ENCODE measurements at regions not wholly inside any gene's neighbourhood (a gene's known extent, or its start where the extent isn't known, plus 50 kb on each side); places are given as distances from the start of the nearest gene placed in this dataset.
A peak's percentile ranks its signal among the peaks of the same experiment; 100 is the strongest.
"Not testable (repeated sequence)": the region's sequence is repeated elsewhere in the genome, so short reads cannot be mapped to it uniquely, and the experiment has no call there.

DNA sequence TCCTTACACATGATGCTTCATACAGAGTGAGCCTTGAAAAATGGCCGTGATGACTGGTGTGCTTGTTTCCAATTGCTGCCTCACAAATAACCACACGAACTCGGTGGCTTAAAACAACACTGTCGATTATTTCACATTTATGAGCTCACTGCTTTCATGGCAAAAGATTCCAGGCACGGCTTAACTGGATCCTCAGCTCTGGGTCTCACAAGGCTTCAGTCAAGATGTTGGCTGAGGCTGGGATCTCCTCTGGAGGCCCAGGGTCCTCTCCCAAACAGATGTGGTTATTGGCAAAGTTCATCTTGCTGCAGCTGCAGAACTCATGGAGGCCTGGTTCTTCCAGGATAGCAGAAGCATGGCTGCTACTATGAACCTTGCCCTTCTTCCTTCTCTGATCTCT, 144.6 kb downstream of the TFAP2C start:
- DNase-seq, result no peak

DNA sequence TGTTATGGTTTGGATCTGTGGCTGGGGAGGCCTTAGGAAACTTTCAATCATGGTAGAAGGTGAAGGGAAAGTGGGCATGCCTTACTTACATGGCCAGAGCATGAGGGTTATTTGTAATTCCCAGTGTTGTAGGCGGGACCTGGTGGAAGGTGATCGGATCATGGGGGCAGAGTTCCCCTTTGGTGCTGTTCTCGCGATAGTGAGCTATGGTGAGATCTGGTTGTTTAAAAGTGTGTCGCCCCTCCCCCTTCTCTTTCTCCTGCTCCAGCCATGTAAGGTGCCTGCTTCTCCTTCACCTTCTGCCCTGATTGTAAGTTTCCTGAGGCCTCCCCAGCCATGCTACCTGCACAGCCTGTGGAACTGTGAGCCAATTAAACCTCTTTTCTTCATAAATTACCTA, 145.8 kb downstream of the TFAP2C start:
- DNase-seq, result no peak

DNA sequence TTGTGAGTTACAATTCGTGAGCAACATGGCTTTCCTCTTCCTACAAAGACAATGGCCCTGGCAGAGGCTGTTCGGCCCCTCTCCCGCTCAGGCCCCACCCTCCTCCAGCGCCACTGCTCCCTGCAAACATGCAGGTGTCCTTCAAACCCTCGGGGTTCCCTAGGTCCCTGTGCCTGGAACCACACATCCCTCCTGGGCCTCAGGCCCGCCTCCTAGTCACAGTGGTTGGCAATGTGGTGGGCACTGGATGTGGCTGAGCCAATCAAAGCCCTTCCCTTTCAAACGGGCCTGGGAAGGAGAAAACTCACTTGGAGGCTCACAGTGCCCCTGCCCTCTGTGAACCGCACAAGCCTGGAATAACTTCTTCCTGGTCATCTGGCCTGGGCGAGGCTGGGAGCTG, 147.2 kb downstream of the TFAP2C start:
- DNase-seq, result no peak

DNA sequence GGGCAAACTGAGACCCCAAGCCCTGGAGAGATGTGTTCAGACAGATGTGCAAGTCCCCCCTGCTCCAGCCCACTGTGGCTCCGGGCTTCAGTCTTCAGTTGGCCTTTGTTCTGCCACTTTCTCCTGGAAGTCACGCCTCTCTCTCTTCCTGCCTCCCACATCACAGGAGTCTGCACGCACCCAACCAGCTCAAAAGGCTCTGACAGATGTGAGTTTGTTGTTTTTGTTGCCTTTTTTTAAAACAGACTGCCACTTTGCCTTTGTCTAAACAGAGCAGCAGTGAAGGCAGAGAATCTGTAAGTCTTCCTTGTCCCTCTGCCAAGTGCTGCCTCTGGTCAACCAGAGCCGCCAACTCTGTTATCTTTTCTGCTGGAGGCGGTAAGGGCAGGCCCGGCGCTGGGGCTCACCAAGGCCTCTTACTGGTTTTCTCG, 149.7 kb downstream of the TFAP2C start:
- no peak for DNase-seq

DNA sequence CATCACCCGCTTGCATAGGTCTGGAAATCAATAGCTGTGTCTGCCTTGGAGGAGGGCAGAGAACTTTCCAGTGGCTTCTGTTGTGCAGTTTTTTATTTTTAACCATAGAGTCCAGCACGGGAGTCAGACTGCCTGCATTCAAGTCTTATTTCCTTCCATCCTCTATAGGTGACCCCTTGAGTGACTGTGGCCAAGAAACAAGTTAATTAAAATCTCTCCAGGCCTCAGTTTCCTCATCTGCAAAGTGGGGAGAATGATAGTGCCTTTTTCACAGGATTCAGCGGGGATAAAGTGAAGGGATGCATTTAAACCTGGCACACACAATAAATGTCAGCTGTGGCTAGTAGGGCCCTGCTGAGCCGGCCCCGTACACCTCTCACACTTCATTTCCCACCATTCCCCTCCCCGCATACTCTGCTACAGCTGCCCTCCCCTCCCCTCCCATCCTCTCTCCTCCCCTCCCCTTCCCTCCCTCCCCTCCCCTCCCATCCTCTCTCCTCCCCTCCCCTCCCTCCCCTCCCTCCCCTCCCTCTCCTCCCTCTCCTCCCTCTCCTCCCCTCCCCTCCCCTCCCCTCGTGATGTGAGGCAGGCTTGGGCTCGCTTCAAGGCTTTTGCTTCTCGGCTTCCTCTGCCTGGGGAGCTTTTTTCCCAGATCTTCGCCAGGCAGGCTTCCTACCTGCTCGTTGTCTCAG, 150.5 kb downstream of the TFAP2C start:
- DNase-seq, result no peak

DNA sequence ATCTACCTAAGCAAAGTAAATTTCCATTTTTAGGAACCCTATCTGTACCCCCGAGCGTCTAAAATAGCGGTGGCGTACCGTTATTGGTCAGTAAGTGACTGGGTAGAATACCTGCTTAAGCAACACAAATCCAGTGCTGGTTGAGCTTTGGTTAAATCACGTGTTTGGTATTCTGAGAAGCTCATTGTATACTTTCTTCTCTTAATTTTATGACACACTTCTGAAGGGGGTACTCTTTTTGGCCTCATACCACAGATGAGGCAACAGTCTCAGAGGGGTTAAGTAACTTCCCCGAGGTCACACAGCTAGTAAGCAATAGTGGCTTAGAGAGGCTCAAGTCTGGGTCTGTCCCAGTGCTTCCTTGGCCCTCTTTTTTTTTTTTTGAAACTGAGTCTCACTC, 151.2 kb downstream of the TFAP2C start:
- DNase-seq, result no peak

DNA sequence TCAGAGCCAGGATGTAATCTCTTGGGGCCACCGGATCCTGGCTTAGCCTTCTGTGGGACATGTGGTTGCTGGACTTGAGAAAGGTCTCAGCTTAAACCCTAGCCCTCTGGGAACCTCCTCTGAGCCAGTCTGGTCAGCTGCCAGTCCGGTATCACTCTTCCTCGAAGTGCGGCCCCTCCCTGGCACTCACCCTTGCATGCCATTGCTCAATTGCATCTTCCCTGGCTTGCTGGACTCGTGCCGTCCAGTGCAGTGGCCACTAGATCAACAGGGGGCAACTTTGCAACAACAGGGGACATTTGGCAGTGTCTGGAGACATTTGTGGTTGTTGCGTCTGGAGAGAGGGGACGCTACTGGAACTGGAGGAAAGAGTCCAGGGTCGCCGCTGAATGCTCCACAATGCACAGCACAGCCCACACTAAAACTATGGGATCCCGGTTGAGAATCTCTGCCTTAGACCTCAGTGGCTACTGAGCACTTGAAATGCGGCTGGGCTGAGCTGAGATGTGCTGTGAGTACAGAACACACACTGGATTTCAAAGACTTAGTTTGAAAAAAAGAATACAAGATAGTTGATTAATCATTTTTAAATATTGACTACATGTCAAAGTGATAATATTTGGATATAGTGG, 152.1 kb downstream of the TFAP2C start:
- no peak for DNase-seq

DNA sequence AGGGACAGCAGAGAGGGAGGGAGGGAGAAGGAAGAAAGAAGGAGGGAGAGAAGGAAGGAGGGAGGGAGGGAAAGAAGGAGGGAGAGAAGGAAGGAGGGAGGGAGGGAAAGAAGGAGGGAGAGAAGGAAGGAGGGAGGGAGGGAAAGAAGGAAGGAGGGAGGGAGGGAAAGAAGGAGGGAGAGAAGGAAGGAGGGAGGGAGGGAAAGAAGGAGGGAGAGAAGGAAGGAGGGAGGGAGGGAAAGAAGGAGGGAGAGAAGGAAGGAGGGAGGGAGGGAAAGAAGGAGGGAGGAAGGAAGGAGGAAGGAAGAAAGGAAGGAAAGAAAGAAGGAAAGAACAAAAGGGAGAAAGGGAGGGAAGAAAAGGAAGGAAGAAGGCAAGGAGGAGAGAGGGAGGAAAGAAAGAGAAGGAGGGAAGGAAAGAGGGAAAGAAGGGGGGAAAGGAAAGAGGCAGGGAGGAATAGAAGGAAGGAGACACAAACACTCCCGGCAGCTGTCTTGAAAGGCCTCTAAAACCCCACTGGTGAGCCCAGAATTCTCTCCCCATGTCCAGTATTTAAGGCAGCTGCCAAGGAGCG, 153.0 kb downstream of the TFAP2C start:
- not testable (repeated sequence) for DNase-seq

DNA sequence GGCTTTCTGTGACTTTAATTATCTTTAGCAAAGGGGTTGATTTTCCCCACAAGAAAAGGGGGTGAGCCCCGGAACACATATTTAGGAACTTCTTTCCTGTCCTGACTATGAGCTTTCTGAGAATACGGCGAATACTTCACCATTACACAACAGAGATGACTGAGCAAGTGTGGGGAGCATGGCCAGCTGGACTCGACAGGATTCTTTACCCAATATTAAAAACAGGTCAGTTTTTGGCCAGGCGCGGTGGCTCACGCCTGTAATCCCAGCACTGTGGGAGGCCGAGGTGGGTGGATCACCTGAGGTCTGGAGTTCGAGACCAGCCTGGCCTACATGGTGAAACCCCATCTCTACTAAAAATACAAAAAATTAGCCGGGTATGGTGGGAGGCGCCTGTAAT, 153.7 kb downstream of the TFAP2C start:
- DNase-seq, result not testable (repeated sequence)

DNA sequence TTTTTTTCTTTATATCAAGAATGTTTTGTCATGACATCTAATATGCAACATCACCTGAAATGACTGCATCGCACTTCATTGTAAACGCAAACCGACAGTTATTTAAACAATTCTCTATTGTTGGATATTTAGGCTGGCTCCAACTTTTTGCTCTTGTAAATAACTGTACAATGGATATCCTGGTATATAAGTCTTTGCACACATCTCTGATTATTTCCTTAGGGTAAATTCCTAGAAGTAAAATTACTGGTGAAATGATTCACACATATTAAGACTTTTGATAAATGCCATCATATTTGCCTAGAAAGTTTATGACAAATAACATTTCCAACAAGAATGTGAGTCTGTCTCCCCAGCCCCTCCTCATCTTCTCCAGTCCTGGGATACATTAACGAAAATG, 154.7 kb downstream of the TFAP2C start:
- DNase-seq, result no peak

DNA sequence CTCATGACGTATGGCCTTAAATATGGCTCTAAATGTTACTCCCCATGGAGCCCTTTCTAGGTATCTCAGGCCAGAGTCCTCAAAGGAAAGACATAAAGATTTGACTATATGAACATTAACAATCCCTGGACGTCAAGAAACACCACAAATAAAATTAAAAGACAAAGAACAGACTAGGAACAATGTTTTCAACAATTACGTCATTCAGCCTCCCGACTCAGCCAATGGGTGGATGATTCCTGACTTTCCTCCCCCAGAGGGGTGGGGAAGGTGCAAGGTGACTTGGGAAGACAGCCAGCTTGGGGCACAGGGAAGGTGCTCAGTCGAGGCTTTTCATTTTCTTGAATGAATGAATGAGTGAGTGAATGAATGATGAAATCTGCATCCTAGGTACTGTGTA, 157.4 kb downstream of the TFAP2C start:
- DNase-seq, result no peak

DNA sequence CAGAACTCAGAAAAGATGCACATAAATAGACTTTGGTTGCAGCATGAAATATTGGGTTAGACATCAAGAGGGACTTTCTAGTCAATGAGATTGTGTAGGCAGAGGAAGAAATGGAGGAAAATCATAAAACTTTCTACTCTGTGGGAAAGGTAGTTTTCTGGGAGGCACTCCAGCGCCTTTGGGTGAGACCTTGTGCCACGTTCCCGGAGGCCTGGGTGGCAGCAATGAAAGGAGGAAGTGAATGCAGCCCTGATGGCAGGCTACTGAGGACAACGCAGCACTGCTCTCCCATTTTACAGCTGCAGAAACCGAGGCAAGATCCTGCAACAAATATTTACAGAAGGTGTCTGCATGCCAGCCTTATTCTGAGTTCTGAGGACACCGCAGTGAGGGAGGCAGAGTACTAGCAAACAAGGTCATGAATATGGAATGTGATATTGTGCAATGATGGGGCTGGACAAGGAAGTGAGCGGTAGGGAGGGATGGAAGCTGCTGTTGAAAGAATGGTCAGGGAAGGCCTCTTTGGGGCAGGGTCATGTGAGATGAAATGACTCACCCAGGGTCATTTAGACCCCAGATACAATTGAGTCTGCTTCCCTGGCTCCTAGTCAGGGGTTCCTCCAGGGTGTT, 159.1 kb downstream of the TFAP2C start:
- DNase-seq, result peak in 3 of 4 experiments; percentile 11 to 25 (median 14)

DNA sequence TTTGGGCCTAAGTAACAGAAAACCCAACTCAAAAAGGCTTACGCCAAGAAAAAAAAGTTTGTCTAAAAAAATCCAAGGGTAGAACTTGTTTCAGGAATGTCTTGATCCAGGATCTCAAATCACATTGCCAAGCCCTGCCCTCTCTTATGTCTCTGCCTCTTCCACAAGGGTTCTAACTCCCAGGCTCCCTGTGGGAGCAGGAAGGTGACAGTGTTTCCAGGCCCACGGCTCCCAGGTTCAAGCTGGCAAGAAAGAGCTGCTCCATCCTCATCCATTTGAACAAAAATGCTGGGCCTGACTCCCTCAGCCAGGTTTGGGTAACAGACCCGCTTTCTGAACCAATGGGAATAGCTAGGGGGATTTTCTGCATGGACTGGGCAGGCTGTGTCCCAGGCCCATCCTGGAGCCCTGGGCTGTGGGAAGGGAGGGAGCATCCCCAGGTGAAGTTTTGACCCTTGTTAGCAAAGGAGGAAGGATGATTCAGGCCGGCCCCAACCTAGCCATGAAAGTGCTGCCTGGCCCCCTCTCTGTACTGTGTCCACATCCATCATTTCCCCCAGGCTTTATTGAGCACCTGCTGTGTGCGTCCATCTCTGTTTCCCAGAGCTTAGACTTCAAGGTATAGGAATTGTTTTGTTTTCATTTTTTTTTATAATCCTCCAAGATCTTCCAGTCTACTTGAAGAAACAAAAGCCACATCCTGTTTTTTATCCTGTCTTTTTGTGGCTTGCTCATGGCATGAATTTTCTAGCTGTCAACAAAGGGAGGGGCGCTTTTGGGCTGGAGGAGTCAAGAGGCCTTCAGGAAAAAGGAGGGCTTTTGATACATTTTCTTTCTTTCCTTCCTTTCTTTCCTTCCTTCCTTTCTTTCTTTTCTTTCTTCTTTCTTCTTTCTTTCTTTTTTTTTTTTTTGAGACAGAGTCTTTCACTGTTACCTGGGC, 159.8 kb downstream of the TFAP2C start:
- no peak for DNase-seq

DNA sequence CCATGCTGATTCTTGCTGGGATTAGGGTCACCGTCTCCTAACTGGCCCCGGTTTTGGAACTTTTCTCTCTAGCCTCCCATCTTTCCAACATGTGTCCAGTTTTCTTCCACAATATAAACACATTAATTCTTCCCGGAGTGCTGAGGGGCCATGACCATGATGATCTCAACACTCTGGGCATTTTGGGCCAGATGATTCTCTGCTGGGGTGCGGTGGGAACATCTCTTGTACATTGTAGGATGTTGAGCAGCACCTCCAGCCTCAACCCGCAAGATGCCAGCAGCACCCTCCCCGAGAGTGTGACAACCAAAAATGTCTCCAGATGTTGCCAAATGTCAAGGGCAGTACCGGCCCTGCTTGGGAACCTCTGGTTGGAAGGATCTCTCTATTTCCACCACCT, 164.8 kb downstream of the TFAP2C start:
- DNase-seq, result no peak

DNA sequence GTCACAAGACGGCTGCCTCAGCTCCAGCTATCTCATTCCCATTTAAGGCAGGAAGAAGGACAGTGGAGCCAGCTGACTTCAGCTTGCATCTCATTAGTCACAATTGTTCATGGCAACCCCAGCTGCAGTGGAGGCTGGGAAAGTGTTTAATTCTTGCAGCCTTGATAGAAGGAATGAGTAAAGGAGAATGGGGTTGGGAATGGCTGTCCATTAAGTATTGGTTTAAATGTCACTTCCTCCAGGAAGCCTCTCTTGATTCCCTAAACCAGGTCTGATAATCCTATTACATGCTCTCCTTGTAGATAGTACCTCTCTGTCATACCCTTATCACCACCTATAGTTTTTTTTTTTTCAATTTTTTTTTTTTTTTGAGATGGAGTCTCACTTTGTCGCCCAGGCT, 166.4 kb downstream of the TFAP2C start:
- no peak for DNase-seq

DNA sequence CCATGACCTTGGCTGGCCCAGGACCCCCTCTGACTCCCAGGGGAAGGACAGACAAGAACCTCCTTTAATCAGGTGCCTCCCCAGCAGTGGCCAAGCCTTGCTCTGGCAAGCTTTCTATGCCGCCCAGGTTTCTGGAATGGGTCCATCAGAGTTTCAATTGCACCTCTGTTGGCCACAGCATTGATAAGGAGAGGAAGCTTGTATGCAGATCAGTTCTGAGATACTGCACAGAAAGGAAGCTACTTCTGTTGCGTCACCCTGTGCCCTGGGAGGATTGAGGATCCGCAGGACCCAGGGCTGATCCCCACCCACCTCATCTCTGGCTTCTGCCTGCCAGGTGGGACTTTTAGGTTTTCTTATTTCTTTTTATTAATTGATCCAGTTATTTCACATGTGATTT, 167.2 kb downstream of the TFAP2C start:
- no peak for DNase-seq

DNA sequence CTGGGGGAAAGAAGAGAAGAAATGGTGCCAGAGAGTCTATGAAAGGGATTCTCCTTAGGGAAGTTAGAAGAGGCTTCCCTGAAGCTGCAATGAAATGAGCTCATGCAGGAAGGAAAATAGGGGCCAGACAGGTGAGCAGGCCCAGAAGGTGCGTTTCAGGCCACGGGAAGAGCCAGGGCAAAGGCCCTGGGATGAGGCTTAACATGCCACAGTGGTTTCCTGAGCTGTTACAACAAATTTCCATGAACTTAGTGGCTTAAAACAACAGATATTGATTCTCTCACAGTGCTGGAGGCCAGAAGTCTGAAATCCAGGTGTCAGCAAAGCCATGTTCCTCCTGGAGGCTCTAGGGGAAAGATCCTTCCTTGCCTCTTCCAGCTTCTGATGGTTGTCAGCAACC, 167.9 kb downstream of the TFAP2C start:
- no peak for DNase-seq

DNA sequence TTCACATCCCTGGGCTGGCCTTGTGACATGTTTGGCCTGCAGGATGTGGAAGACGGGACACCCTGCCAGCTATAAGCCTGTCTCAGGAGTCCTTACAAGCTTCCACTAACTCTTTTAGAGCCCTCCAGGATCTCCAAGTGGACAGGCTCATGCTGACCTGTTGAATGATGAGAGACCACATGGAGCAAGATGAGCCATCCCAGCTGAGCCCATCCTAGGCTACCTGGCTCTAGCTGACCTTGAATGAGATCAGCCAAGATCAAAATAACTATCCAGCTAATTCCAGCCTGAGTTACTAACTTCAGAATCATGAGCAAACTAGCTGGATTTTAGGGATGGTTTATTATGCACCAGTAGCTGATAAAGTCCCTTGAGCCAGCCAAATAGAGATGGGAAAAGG, 169.5 kb downstream of the TFAP2C start:
- DNase-seq, result no peak

DNA sequence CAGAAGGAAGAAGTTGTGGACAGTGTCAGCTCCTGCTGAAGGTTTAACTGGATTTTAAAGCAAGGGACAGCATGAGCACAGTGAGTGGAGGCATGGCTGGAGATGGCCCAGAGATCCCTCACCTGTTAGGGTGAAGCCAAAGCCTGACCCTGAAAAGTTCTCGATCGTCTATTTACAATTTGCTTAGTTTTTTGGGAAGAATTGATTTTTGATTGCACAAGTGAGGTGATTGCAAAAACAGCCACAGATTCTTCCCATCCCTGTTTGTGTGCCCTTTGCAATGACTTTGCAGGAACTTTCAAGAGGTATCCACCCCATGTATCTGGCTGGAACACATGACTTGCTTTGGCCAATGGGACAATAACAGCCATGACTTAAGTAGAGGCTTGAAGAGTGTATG, 170.1 kb downstream of the TFAP2C start:
- DNase-seq, result no peak

DNA sequence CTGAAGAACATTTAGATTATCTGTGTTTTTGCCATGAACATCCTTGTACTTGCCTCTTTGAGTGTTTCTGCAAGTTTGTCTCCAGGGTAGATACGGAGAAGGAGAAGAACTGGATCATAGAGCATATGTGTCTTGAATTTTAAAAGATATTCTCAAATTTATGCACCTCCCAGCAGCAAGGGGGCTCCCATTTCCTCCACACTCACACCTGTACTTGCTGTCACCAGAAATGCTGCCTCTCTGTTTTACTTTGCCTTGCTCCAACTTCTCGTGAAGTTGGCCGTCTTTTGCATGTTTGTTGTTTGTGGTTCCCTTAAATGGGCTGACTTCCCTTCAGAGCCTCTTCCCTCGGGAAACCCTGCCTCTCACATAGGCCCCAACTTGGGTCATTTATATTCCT, 171.0 kb downstream of the TFAP2C start:
- no peak for DNase-seq

DNA sequence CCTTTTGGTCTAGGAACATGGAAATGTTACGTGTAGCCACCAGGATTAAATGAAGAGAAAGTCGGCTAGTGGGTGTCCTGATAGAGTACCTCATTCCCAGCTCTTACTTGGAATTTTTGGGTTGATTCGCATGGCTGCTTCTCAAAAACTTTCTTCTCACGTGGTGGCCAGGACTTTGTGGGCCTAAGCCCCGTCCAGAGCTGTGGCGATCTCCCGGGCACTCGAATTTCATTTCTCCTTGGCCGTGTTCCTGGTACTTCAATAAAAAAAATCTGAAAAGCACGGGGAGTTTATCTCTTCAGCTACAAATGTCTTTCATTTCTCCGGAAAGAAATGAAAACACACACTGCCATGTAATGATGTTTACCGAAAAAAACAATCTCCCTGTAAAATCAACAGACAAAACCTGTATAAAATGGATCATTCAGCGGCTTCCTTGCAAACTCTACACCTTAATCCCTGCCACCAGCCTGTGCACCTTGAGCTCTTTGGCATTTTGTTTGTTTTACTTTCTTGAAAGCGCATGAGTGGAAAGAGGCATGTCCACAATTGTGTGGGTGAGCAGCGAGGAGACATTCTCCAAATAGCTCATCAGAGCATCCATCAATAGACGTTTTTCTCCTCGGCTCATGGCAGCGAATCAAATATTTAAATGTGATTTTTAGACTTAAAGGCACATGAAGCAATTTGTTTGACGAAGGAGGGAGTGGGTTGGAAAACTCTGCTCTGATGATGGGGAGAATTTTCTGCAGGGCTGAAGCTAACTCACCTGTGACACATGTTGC, 173.1 kb downstream of the TFAP2C start:
- DNase-seq, result no peak

DNA sequence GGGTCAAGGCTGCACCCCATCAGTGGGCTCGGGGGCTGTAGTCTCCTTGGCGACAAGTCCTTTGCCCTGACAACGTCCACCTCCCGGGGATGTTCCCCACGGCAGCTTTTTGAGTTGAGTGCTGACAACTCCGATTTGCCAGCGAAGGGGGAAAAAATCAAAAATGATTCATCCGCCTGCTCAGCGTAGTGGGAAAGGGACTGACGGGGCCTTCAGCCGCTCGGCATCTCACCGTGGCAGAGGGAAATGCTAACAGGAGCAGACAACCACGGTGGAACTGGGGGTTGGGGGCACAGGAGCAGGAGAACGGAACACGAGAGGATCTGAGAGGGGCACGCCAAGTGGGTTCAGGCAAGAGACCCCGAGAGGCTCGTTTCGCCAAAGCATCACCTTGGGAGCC, 173.7 kb downstream of the TFAP2C start:
- DNase-seq, result no peak
